ENCODE measurements at regions not wholly inside any gene's neighbourhood (a gene's known extent, or its start where the extent isn't known, plus 50 kb on each side); places are given as distances from the start of the nearest gene placed in this dataset.

GRCh38 chr3:11739123-11739522, 95.4 kb upstream of the VGLL4 start:
- no peak for TF ChIP-seq CTCF (optimal IDR thresholded peaks at IDR 0.05 in 1 of 3, IDR thresholded peaks at IDR 0.05 in 1 of 3, conservative IDR thresholded peaks at IDR 0.05 in 1 of 3; ENCODE audit: extremely low read depth in 1 of 3, insufficient read depth in 2 of 3, low read length in 3 of 3)
- TF ChIP-seq EZH2 (IDR thresholded peaks at IDR 0.05; ENCODE audit: low read length), result no peak

Measured in keratinocyte (primary cell).